ENCODE measurements at regions not wholly inside any gene's neighbourhood (a gene's known extent, or its start where the extent isn't known, plus 50 kb on each side); places are given as distances from the start of the nearest gene placed in this dataset.
"Not testable (repeated sequence)": the region's sequence is repeated elsewhere in the genome, so short reads cannot be mapped to it uniquely, and the experiment has no call there.

- CTCF ChIA-PET = no interaction called here
- no peak overlapping the region for H3K4me3 Mint-ChIP-seq
- POLR2A ChIA-PET = no interaction called here
- H3K36me3 Mint-ChIP-seq (ENCODE audit: low read depth) = no peaks in the 10 kb centered on the region
- no peak overlapping the region for H3K27ac Mint-ChIP-seq
- no peak for DNase-seq
- no peaks in the 10 kb centered on the region for H3K27me3 Mint-ChIP-seq
- H3K4me1 Mint-ChIP-seq = no peaks in the 10 kb centered on the region
- no peaks in the 10 kb centered on the region for H3K9me3 Mint-ChIP-seq
Observed at GRCh38 chr2:14760169-14760568, 127.7 kb downstream of the LRATD1 start.

- no peaks in the 10 kb centered on the region for H3K9me3 Mint-ChIP-seq
- no peaks in the 10 kb centered on the region for H3K27me3 Mint-ChIP-seq
- ChIA-PET POLR2A (no interaction called here), CTCF (no interaction called here)
- no peak for DNase-seq
- H3K4me3 Mint-ChIP-seq = no peak overlapping the region
- no peaks in the 10 kb centered on the region for H3K4me1 Mint-ChIP-seq
- no peaks in the 10 kb centered on the region for H3K36me3 Mint-ChIP-seq (ENCODE audit: low read depth)
- H3K27ac Mint-ChIP-seq = no peak overlapping the region
Observed at GRCh38 chr2:14761118-14761517, 128.6 kb downstream of the LRATD1 start.

GRCh38 chr2:14773696-14774095 lies 141.2 kb downstream of the LRATD1 start:
- no peaks in the 10 kb centered on the region for H3K9me3 Mint-ChIP-seq
- no peak overlapping the region for H3K27ac Mint-ChIP-seq
- POLR2A ChIA-PET = no interaction called here
- no peaks in the 10 kb centered on the region for H3K4me1 Mint-ChIP-seq
- no peaks in the 10 kb centered on the region for H3K36me3 Mint-ChIP-seq (ENCODE audit: low read depth)
- DNase-seq = no peak
- CTCF ChIA-PET = no interaction called here
- no peaks in the 10 kb centered on the region for H3K27me3 Mint-ChIP-seq
- no peak overlapping the region for H3K4me3 Mint-ChIP-seq

GRCh38 chr2:14774436-14774968 lies 142.0 kb downstream of the LRATD1 start:
- H3K4me3 Mint-ChIP-seq = no peak overlapping the region

GRCh38 chr2:14776216-14776615 lies 143.7 kb downstream of the LRATD1 start:
- H3K4me3 Mint-ChIP-seq = no peak overlapping the region
- POLR2A ChIA-PET = no interaction called here

More at GRCh38 chr2:14774436-14774968, 142.0 kb downstream of the LRATD1 start:
- POLR2A ChIA-PET = no interaction called here
- no peak overlapping the region for H3K27ac Mint-ChIP-seq
- H3K36me3 Mint-ChIP-seq (ENCODE audit: low read depth) = no peaks in the 10 kb centered on the region
- no peaks in the 10 kb centered on the region for H3K4me1 Mint-ChIP-seq
- H3K9me3 Mint-ChIP-seq = no peaks in the 10 kb centered on the region
- CTCF ChIA-PET = no interaction called here
- no peak for DNase-seq
- H3K27me3 Mint-ChIP-seq = no peaks in the 10 kb centered on the region

GRCh38 chr2:14778015-14778414 lies 145.5 kb downstream of the LRATD1 start:
- Mint-ChIP-seq H3K4me3 (no peak overlapping the region), H3K27ac (no peak overlapping the region), H3K27me3 (no peaks in the 10 kb centered on the region), H3K36me3 (ENCODE audit: low read depth) (no peaks in the 10 kb centered on the region), H3K9me3 (peaks cover 16% of the 10 kb centered on the region), H3K4me1 (no peaks in the 10 kb centered on the region)
- DNase-seq = no peak
- CTCF ChIA-PET = no interaction called here
- POLR2A ChIA-PET = no interaction called here

More at GRCh38 chr2:14776216-14776615, 143.7 kb downstream of the LRATD1 start:
- Mint-ChIP-seq H3K27me3 (no peaks in the 10 kb centered on the region), H3K27ac (no peak overlapping the region), H3K9me3 (peaks cover 4% of the 10 kb centered on the region), H3K4me1 (no peaks in the 10 kb centered on the region), H3K36me3 (ENCODE audit: low read depth) (no peaks in the 10 kb centered on the region)
- DNase-seq = no peak
- CTCF ChIA-PET = no interaction called here

- no peak for DNase-seq
- H3K27me3 Mint-ChIP-seq = no peaks in the 10 kb centered on the region
- ChIA-PET CTCF (no interaction called here), POLR2A (no interaction called here)
- H3K9me3 Mint-ChIP-seq = peaks cover 16% of the 10 kb centered on the region
- H3K4me3 Mint-ChIP-seq = no peak overlapping the region
- no peaks in the 10 kb centered on the region for H3K4me1 Mint-ChIP-seq
- no peaks in the 10 kb centered on the region for H3K36me3 Mint-ChIP-seq (ENCODE audit: low read depth)
- H3K27ac Mint-ChIP-seq = no peak overlapping the region
Observed at GRCh38 chr2:14779252-14779651, 146.7 kb downstream of the LRATD1 start.

- no peak overlapping the region for H3K27ac Mint-ChIP-seq
Observed at GRCh38 chr2:14781142-14781541, 148.6 kb downstream of the LRATD1 start.

GRCh38 chr2:14788814-14789213 lies 156.3 kb downstream of the LRATD1 start:
- H3K27ac Mint-ChIP-seq; H3K9me3 Mint-ChIP-seq; H3K27me3 Mint-ChIP-seq; CTCF ChIA-PET; H3K4me3 Mint-ChIP-seq; DNase-seq; H3K4me1 Mint-ChIP-seq; H3K36me3 Mint-ChIP-seq (ENCODE audit: low read depth); POLR2A ChIA-PET: not testable (repeated sequence)

More at GRCh38 chr2:14781142-14781541, 148.6 kb downstream of the LRATD1 start:
- ChIA-PET CTCF (no interaction called here), POLR2A (no interaction called here)
- Mint-ChIP-seq H3K27me3 (no peaks in the 10 kb centered on the region), H3K9me3 (peaks cover 16% of the 10 kb centered on the region), H3K4me1 (no peaks in the 10 kb centered on the region), H3K4me3 (no peak overlapping the region), H3K36me3 (ENCODE audit: low read depth) (no peaks in the 10 kb centered on the region)
- no peak for DNase-seq

- no peak overlapping the region for H3K4me3 Mint-ChIP-seq
- no peaks in the 10 kb centered on the region for H3K36me3 Mint-ChIP-seq (ENCODE audit: low read depth)
- no peak overlapping the region for H3K27ac Mint-ChIP-seq
- no peak for DNase-seq
- no peaks in the 10 kb centered on the region for H3K27me3 Mint-ChIP-seq
- ChIA-PET POLR2A (no interaction called here), CTCF (no interaction called here)
- peaks cover 6% of the 10 kb centered on the region for H3K9me3 Mint-ChIP-seq
- no peaks in the 10 kb centered on the region for H3K4me1 Mint-ChIP-seq
Observed at GRCh38 chr2:14790041-14790640, 157.6 kb downstream of the LRATD1 start.

- Mint-ChIP-seq H3K36me3 (ENCODE audit: low read depth) (no peaks in the 10 kb centered on the region), H3K27ac (no peak overlapping the region), H3K27me3 (no peaks in the 10 kb centered on the region), H3K4me1 (no peaks in the 10 kb centered on the region), H3K9me3 (peaks cover 3% of the 10 kb centered on the region), H3K4me3 (no peak overlapping the region)
- ChIA-PET POLR2A (no interaction called here), CTCF (no interaction called here)
- DNase-seq = no peak
Observed at GRCh38 chr2:14803994-14804393, 171.5 kb downstream of the LRATD1 start.

GRCh38 chr2:14804902-14805301 lies 172.4 kb downstream of the LRATD1 start:
- CTCF ChIA-PET = no interaction called here
- POLR2A ChIA-PET = no interaction called here
- Mint-ChIP-seq H3K4me3 (no peak overlapping the region), H3K9me3 (peaks cover 5% of the 10 kb centered on the region), H3K4me1 (no peaks in the 10 kb centered on the region), H3K27ac (no peak overlapping the region), H3K27me3 (no peaks in the 10 kb centered on the region), H3K36me3 (ENCODE audit: low read depth) (no peaks in the 10 kb centered on the region)
- DNase-seq = no peak

- CTCF ChIA-PET = no interaction called here
- H3K9me3 Mint-ChIP-seq = peaks cover 8% of the 10 kb centered on the region
- POLR2A ChIA-PET = no interaction called here
- no peaks in the 10 kb centered on the region for H3K36me3 Mint-ChIP-seq (ENCODE audit: low read depth)
- H3K4me3 Mint-ChIP-seq = no peak overlapping the region
- no peak overlapping the region for H3K27ac Mint-ChIP-seq
- DNase-seq = no peak
- no peaks in the 10 kb centered on the region for H3K27me3 Mint-ChIP-seq
- no peaks in the 10 kb centered on the region for H3K4me1 Mint-ChIP-seq
Observed at GRCh38 chr2:14806613-14807012, 174.1 kb downstream of the LRATD1 start.

GRCh38 chr2:14815201-14815600 lies 182.7 kb downstream of the LRATD1 start:
- H3K9me3 Mint-ChIP-seq = no peaks in the 10 kb centered on the region
- POLR2A ChIA-PET = no interaction called here
- no peak for DNase-seq
- H3K27ac Mint-ChIP-seq = no peak overlapping the region
- CTCF ChIA-PET = no interaction called here
- H3K27me3 Mint-ChIP-seq = no peaks in the 10 kb centered on the region
- H3K36me3 Mint-ChIP-seq (ENCODE audit: low read depth) = no peaks in the 10 kb centered on the region
- H3K4me1 Mint-ChIP-seq = no peaks in the 10 kb centered on the region
- no peak overlapping the region for H3K4me3 Mint-ChIP-seq
